ENCODE measurements at regions not wholly inside any gene's neighbourhood (a gene's known extent, or its start where the extent isn't known, plus 50 kb on each side); places are given as distances from the start of the nearest gene placed in this dataset.

GRCh38 chr10:89829262-89829886 is 128.0 kb downstream of the KIF20B start:
- Histone ChIP-seq H3K9ac (ENCODE audit: low read length) (no peak overlapping the region), H3K27me3 (ENCODE audit: low read length) (no peaks in the 10 kb centered on the region), H4K20me1 (ENCODE audit: low read length) (no peaks in the 10 kb centered on the region), H3F3A (ENCODE audit: low read length, unreplicated experiment) (no peaks in the 10 kb centered on the region), H3K9me2 (replicated peaks; ENCODE audit: low read length) (no peaks in the 10 kb centered on the region), H3K4me1 (ENCODE audit: insufficient read depth, low read length) (no peaks in the 10 kb centered on the region), H3K9me3 (ENCODE audit: low read length) (no peaks in the 10 kb centered on the region), H3K27ac (ENCODE audit: low read length) (no peak overlapping the region), H3K4me3 (ENCODE audit: low read length) (no peak overlapping the region), H3K79me2 (ENCODE audit: low read length) (no peaks in the 10 kb centered on the region), H2AFZ (ENCODE audit: low read length) (no peak overlapping the region), H3K4me2 (ENCODE audit: low read length) (no peak overlapping the region), H3K36me3 (ENCODE audit: low read depth, low read length) (no peaks in the 10 kb centered on the region)
- ATAC-seq = no peak
- CTCF ChIA-PET = no interaction called here
- no peak for DNase-seq
- BruUV-seq (replicated peaks) = no TSS peak
- TF ChIP-seq EZH2 (IDR thresholded peaks at IDR 0.05; ENCODE audit: low read length, unreplicated experiment) = no peak
- TF ChIP-seq EZH2phosphoT487 (IDR thresholded peaks at IDR 0.05; ENCODE audit: borderline replicate concordance, low read length) = no peak
- no peak for TF ChIP-seq CTCF (conservative IDR thresholded peaks at IDR 0.05; ENCODE audit: low read depth, low read length)
- intact Hi-C loops (cut with micrococcal nuclease) = no loop called here
- POLR2A ChIA-PET (ENCODE audit: unreplicated experiment) = no interaction called here

GRCh38 chr10:89829887-89830269 is 128.5 kb downstream of the KIF20B start:
- Histone ChIP-seq H3K4me3 (ENCODE audit: low read length) (no peak overlapping the region), H3F3A (ENCODE audit: low read length, unreplicated experiment) (no peaks in the 10 kb centered on the region), H3K36me3 (ENCODE audit: low read depth, low read length) (no peaks in the 10 kb centered on the region), H3K4me2 (ENCODE audit: low read length) (no peak overlapping the region), H3K4me1 (ENCODE audit: insufficient read depth, low read length) (no peaks in the 10 kb centered on the region), H3K9ac (ENCODE audit: low read length) (no peak overlapping the region), H3K27ac (ENCODE audit: low read length) (no peak overlapping the region), H3K79me2 (ENCODE audit: low read length) (no peaks in the 10 kb centered on the region), H2AFZ (ENCODE audit: low read length) (no peak overlapping the region), H3K27me3 (ENCODE audit: low read length) (no peaks in the 10 kb centered on the region), H3K9me2 (replicated peaks; ENCODE audit: low read length) (no peaks in the 10 kb centered on the region), H4K20me1 (ENCODE audit: low read length) (no peaks in the 10 kb centered on the region), H3K9me3 (ENCODE audit: low read length) (no peaks in the 10 kb centered on the region)
- intact Hi-C loops (cut with micrococcal nuclease) = no loop called here
- POLR2A ChIA-PET (ENCODE audit: unreplicated experiment) = no interaction called here
- no TSS peak for BruUV-seq (replicated peaks)
- ATAC-seq = no peak
- TF ChIP-seq EZH2phosphoT487 (IDR thresholded peaks at IDR 0.05; ENCODE audit: borderline replicate concordance, low read length) = no peak
- no peak for TF ChIP-seq CTCF (conservative IDR thresholded peaks at IDR 0.05; ENCODE audit: low read depth, low read length)
- no peak for TF ChIP-seq EZH2 (IDR thresholded peaks at IDR 0.05; ENCODE audit: low read length, unreplicated experiment)
- no peak for DNase-seq
- CTCF ChIA-PET = no interaction called here

GRCh38 chr10:89830624-89831023 is 129.2 kb downstream of the KIF20B start:
- intact Hi-C loops (cut with micrococcal nuclease) = no loop called here
- H3K9ac ChIP-seq (ENCODE audit: low read length) = no peak overlapping the region
- no peaks in the 10 kb centered on the region for H3K27me3 ChIP-seq (ENCODE audit: low read length)
- no peaks in the 10 kb centered on the region for H3K36me3 ChIP-seq (ENCODE audit: low read depth, low read length)
- no peak overlapping the region for H3K4me3 ChIP-seq (ENCODE audit: low read length)
- TF ChIP-seq CTCF (conservative IDR thresholded peaks at IDR 0.05; ENCODE audit: low read depth, low read length) = no peak
- TF ChIP-seq EZH2 (IDR thresholded peaks at IDR 0.05; ENCODE audit: low read length, unreplicated experiment) = no peak
- TF ChIP-seq EZH2phosphoT487 (IDR thresholded peaks at IDR 0.05; ENCODE audit: borderline replicate concordance, low read length) = no peak
- no peaks in the 10 kb centered on the region for H4K20me1 ChIP-seq (ENCODE audit: low read length)
- ChIA-PET POLR2A (ENCODE audit: unreplicated experiment) (no interaction called here), CTCF (no interaction called here)
- no peaks in the 10 kb centered on the region for H3K4me1 ChIP-seq (ENCODE audit: insufficient read depth, low read length)
- no peak overlapping the region for H3K4me2 ChIP-seq (ENCODE audit: low read length)
- DNase-seq (no peak), ATAC-seq (no peak)
- no peak overlapping the region for H3K27ac ChIP-seq (ENCODE audit: low read length)
- H3K9me3 ChIP-seq (ENCODE audit: low read length) = no peaks in the 10 kb centered on the region
- H3F3A ChIP-seq (ENCODE audit: low read length, unreplicated experiment) = no peaks in the 10 kb centered on the region
- no peaks in the 10 kb centered on the region for H3K79me2 ChIP-seq (ENCODE audit: low read length)
- no TSS peak for BruUV-seq (replicated peaks)
- no peaks in the 10 kb centered on the region for H3K9me2 ChIP-seq (replicated peaks; ENCODE audit: low read length)
- H2AFZ ChIP-seq (ENCODE audit: low read length) = no peak overlapping the region
